HL-60 (cell line): ENCODE measurements at regions not wholly inside any gene's neighbourhood (a gene's known extent, or its start where the extent isn't known, plus 50 kb on each side); places are given as distances from the start of the nearest gene placed in this dataset.

Source experiments
- DNase-seq, 2 experiments: peaks; one replicate each; pipeline ENCODE4 v3.0.0-alpha.2; 2010 to 2020; ENCODE audit warnings: low read depth in 1 of 2, low spot score in 1 of 2
- H3K27ac ChIP-seq: fragments of 250-450 bp; sonication (Bioruptor Pico); replicated peaks from 2 replicates; pipeline ENCODE4 v1.5.1; 2020; ENCODE audit warnings: mild to moderate bottlenecking, moderate library complexity
- H3K27me3 ChIP-seq: fragments of 250-450 bp; sonication (Bioruptor Pico); 2 replicates; pipeline ENCODE4 v1.5.1; 2021; ENCODE audit warnings: mild to moderate bottlenecking, moderate library complexity; ENCODE audit not compliant: insufficient read depth, poor library complexity, severe bottlenecking
- H3K4me3 ChIP-seq: replicated peaks from 2 replicates; pipeline ENCODE4 v1.5.1; 2011; ENCODE audit warnings: mild to moderate bottlenecking, control low read depth, low read length; ENCODE audit not compliant: insufficient read depth
- CTCF ChIP-seq: IDR thresholded peaks from one replicate; pipeline ENCODE4 v1.5.1; 2011; ENCODE audit warnings: low read length, control low read depth, inconsistent platforms; ENCODE audit not compliant: insufficient read depth
- GABPA ChIP-seq: IDR thresholded peaks from 2 replicates; pipeline ENCODE4 v1.6.1; 2012; ENCODE audit warnings: low read depth
- POLR2AphosphoS5 ChIP-seq: IDR thresholded peaks from 2 replicates; pipeline ENCODE4 v1.6.1; 2012; ENCODE audit warnings: low read depth
- REST ChIP-seq: IDR thresholded peaks from 2 replicates; pipeline ENCODE4 v1.6.1; 2012; ENCODE audit warnings: low read depth; ENCODE audit not compliant: insufficient replicate concordance
- SPI1 ChIP-seq: IDR thresholded peaks from 2 replicates; pipeline ENCODE4 v1.6.1; 2012; ENCODE audit warnings: low read depth, mild to moderate bottlenecking, borderline replicate concordance

- Histone ChIP-seq H3K27ac (no peak overlapping the region), H3K4me3 (no peak overlapping the region), H3K27me3 (no peaks in the 10 kb centered on the region)
- no peak for TF ChIP-seq CTCF
- no peak for TF ChIP-seq POLR2AphosphoS5
- TF ChIP-seq GABPA = no peak
- no peak for TF ChIP-seq SPI1
- no peak for TF ChIP-seq REST
- no peak for DNase-seq
These were observed 1314.1 kb upstream of the C9orf72 start for GRCh38 chr9:28887188-28887884.

- no peak for DNase-seq
- Histone ChIP-seq H3K4me3 (no peak overlapping the region), H3K27ac (no peak overlapping the region), H3K27me3 (no peaks in the 10 kb centered on the region)
- TF ChIP-seq GABPA (no peak), CTCF (no peak)
These were observed 1315.5 kb upstream of the C9orf72 start for GRCh38 chr9:28888806-28889205.

- no peak for DNase-seq
- H3K27ac ChIP-seq = no peak overlapping the region
- no peak overlapping the region for H3K4me3 ChIP-seq
- H3K27me3 ChIP-seq = no peaks in the 10 kb centered on the region
- TF ChIP-seq CTCF = no peak
- TF ChIP-seq REST = no peak
- TF ChIP-seq SPI1 = no peak
- TF ChIP-seq POLR2AphosphoS5 = no peak
- TF ChIP-seq GABPA = no peak
These were observed 1319.3 kb upstream of the C9orf72 start for GRCh38 chr9:28892538-28892937.

GRCh38 chr9:28899267-28899666 is 1326.0 kb upstream of the C9orf72 start:
- DNase-seq = no peak
- H3K27ac ChIP-seq = no peak overlapping the region
- no peak for TF ChIP-seq GABPA
- no peak for TF ChIP-seq REST
- no peak for TF ChIP-seq SPI1
- H3K27me3 ChIP-seq = no peaks in the 10 kb centered on the region
- no peak overlapping the region for H3K4me3 ChIP-seq
